ENCODE measurements at regions not wholly inside any gene's neighbourhood (a gene's known extent, or its start where the extent isn't known, plus 50 kb on each side); places are given as distances from the start of the nearest gene placed in this dataset.

DNA sequence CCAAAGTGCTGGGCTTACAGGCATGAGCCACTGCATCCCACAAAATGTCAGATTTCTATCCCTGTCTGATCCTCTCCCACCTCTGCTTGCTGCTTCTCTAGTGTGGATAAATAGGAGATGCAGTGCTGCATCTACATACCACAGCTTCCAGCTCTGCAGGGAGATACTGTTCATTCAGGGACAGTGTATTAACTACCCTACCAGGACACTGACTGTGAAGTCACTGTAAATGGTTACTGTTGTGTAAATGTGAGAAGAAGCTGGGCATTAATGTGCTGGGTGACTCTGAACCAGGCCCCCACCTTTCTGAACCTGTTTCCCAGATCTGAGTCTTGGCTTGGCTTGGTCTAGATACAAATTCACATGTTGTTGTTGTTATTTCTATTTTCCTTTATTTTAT lies 488.6 kb upstream of the SULF2 start:
- TF ChIP-seq SNAI2 (CRISPR knock-in tag; IDR thresholded peaks at IDR 0.05) (no peak), ZFP3 (CRISPR knock-in tag; IDR thresholded peaks at IDR 0.05) (no peak)
- ATAC-seq, result no peak

GRCh38 chr20:48270885-48271284 lies 485.6 kb upstream of the SULF2 start:
- no peak for TF ChIP-seq ZFP30 (CRISPR knock-in tag; IDR thresholded peaks at IDR 0.05)
- no peak for TF ChIP-seq SNAI2 (CRISPR knock-in tag; IDR thresholded peaks at IDR 0.05)
- TF ChIP-seq ZNF565 (CRISPR knock-in tag; conservative IDR thresholded peaks at IDR 0.05; ENCODE audit: low read depth), result no peak
- TF ChIP-seq PPARA (CRISPR knock-in tag; IDR thresholded peaks at IDR 0.05; ENCODE audit: borderline replicate concordance), result no peak
- no peak for TF ChIP-seq ESRRG (CRISPR knock-in tag; IDR thresholded peaks at IDR 0.05)
- TF ChIP-seq POU6F1 (CRISPR knock-in tag; IDR thresholded peaks at IDR 0.05; ENCODE audit: borderline replicate concordance, low read depth), result no peak
- no peak for TF ChIP-seq RARB (CRISPR knock-in tag; IDR thresholded peaks at IDR 0.05)
- TF ChIP-seq TCF4 (CRISPR knock-in tag; IDR thresholded peaks at IDR 0.05; ENCODE audit: borderline replicate concordance), result no peak
- TF ChIP-seq, protein P1, sequence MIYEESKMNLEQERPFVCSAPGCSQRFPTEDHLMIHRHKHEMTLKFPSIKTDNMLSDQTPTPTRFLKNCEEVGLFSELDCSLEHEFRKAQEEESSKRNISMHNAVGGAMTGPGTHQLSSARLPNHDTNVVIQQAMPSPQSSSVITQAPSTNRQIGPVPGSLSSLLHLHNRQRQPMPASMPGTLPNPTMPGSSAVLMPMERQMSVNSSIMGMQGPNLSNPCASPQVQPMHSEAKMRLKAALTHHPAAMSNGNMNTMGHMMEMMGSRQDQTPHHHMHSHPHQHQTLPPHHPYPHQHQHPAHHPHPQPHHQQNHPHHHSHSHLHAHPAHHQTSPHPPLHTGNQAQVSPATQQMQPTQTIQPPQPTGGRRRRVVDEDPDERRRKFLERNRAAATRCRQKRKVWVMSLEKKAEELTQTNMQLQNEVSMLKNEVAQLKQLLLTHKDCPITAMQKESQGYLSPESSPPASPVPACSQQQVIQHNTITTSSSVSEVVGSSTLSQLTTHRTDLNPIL (CRISPR knock-in tag; IDR thresholded peaks at IDR 0.05; ENCODE audit: low read depth), result no peak
- no peak for TF ChIP-seq ZNF8 (CRISPR knock-in tag; IDR thresholded peaks at IDR 0.05)
- TF ChIP-seq ARNTL (CRISPR knock-in tag; IDR thresholded peaks at IDR 0.05; ENCODE audit: borderline replicate concordance, low read depth), result no peak
- no peak for TF ChIP-seq ZNF70 (CRISPR knock-in tag; IDR thresholded peaks at IDR 0.05)
- TF ChIP-seq TOX (CRISPR knock-in tag; IDR thresholded peaks at IDR 0.05; ENCODE audit: borderline replicate concordance), result no peak
- TF ChIP-seq ISL1 (CRISPR knock-in tag; IDR thresholded peaks at IDR 0.05), result no peak
- TF ChIP-seq, protein P2, sequence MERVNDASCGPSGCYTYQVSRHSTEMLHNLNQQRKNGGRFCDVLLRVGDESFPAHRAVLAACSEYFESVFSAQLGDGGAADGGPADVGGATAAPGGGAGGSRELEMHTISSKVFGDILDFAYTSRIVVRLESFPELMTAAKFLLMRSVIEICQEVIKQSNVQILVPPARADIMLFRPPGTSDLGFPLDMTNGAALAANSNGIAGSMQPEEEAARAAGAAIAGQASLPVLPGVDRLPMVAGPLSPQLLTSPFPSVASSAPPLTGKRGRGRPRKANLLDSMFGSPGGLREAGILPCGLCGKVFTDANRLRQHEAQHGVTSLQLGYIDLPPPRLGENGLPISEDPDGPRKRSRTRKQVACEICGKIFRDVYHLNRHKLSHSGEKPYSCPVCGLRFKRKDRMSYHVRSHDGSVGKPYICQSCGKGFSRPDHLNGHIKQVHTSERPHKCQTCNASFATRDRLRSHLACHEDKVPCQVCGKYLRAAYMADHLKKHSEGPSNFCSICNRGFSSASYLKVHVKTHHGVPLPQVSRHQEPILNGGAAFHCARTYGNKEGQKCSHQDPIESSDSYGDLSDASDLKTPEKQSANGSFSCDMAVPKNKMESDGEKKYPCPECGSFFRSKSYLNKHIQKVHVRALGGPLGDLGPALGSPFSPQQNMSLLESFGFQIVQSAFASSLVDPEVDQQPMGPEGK (CRISPR knock-in tag; IDR thresholded peaks at IDR 0.05; ENCODE audit: borderline replicate concordance), result no peak
- no peak for TF ChIP-seq OSR1 (CRISPR knock-in tag; IDR thresholded peaks at IDR 0.05)
- TF ChIP-seq GLIS3 (CRISPR knock-in tag; IDR thresholded peaks at IDR 0.05), result no peak
- TF ChIP-seq, protein P3, sequence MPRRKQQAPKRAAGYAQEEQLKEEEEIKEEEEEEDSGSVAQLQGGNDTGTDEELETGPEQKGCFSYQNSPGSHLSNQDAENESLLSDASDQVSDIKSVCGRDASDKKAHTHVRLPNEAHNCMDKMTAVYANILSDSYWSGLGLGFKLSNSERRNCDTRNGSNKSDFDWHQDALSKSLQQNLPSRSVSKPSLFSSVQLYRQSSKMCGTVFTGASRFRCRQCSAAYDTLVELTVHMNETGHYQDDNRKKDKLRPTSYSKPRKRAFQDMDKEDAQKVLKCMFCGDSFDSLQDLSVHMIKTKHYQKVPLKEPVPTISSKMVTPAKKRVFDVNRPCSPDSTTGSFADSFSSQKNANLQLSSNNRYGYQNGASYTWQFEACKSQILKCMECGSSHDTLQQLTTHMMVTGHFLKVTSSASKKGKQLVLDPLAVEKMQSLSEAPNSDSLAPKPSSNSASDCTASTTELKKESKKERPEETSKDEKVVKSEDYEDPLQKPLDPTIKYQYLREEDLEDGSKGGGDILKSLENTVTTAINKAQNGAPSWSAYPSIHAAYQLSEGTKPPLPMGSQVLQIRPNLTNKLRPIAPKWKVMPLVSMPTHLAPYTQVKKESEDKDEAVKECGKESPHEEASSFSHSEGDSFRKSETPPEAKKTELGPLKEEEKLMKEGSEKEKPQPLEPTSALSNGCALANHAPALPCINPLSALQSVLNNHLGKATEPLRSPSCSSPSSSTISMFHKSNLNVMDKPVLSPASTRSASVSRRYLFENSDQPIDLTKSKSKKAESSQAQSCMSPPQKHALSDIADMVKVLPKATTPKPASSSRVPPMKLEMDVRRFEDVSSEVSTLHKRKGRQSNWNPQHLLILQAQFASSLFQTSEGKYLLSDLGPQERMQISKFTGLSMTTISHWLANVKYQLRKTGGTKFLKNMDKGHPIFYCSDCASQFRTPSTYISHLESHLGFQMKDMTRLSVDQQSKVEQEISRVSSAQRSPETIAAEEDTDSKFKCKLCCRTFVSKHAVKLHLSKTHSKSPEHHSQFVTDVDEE (CRISPR knock-in tag; IDR thresholded peaks at IDR 0.05), result no peak
- no peak for TF ChIP-seq ZC3H10 (CRISPR knock-in tag; IDR thresholded peaks at IDR 0.05)
- no peak for ATAC-seq

DNA sequence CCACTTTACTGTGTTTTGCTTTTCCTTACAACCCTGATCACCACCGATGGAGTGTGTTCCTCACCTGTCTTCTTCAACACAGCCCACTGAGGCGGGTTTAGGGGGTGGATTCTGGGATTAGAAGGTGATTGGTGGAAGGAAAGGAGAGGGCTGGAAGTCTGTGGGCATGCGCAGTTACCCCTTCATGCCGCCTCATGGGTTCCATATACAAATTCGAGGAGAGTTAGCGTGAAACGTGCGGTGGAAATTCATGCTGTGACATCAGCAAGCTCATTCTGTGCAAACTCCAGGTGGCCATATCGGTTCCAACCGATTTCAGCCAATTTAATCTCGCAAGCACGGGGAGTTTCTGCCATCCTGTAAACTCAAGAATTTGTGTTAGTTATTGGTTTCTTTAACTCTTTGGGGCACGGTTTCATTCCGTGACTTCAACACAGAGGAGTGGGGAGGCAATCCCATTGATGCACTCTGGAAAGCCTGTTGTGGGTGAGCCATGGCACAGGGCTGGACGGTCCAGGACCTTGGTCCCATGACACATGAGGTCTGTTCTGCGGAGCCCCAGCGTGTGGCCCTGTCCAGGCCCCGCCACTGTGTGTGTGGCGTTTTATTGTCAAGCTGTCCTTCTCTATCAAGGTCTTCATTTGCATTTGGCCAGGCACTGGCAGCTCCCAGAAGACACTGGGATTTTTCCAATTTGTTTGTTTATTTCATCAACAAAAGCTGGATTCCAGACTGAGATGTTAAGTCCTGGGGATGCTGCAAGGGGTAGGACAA lies 482.8 kb upstream of the SULF2 start:
- no peak for ATAC-seq
- TF ChIP-seq ZFP3 (CRISPR knock-in tag; IDR thresholded peaks at IDR 0.05), result no peak
- TF ChIP-seq ESRRG (CRISPR knock-in tag; IDR thresholded peaks at IDR 0.05), result no peak
- no peak for TF ChIP-seq CSRNP3 (CRISPR knock-in tag; IDR thresholded peaks at IDR 0.05)
- TF ChIP-seq CSDC2 (CRISPR knock-in tag; IDR thresholded peaks at IDR 0.05), result no peak
- no peak for TF ChIP-seq ARNTL (CRISPR knock-in tag; IDR thresholded peaks at IDR 0.05; ENCODE audit: borderline replicate concordance, low read depth)
- no peak for TF ChIP-seq BACH2 (CRISPR knock-in tag; IDR thresholded peaks at IDR 0.05; ENCODE audit: borderline replicate concordance)
- TF ChIP-seq TCF4 (CRISPR knock-in tag; IDR thresholded peaks at IDR 0.05; ENCODE audit: borderline replicate concordance), result no peak
- TF ChIP-seq TOX (CRISPR knock-in tag; IDR thresholded peaks at IDR 0.05; ENCODE audit: borderline replicate concordance), result no peak
- TF ChIP-seq SNAI2 (CRISPR knock-in tag; IDR thresholded peaks at IDR 0.05), result no peak
- TF ChIP-seq, protein P2 (CRISPR knock-in tag; IDR thresholded peaks at IDR 0.05; ENCODE audit: borderline replicate concordance), result no peak
- TF ChIP-seq ZNF70 (CRISPR knock-in tag; IDR thresholded peaks at IDR 0.05), result no peak
- TF ChIP-seq ZNF8 (CRISPR knock-in tag; IDR thresholded peaks at IDR 0.05), result no peak
- TF ChIP-seq GLIS3 (CRISPR knock-in tag; IDR thresholded peaks at IDR 0.05), result no peak
- no peak for TF ChIP-seq ZNF565 (CRISPR knock-in tag; conservative IDR thresholded peaks at IDR 0.05; ENCODE audit: low read depth)

Measured in SK-N-SH treated with all-trans-retinoic acid at 6 μM for 48 hours (cell line).